PC-3 (cell line): ENCODE measurements at regions not wholly inside any gene's neighbourhood (a gene's known extent, or its start where the extent isn't known, plus 50 kb on each side); places are given as distances from the start of the nearest gene placed in this dataset.

Experiments
- CTCF ChIP-seq: fragments of 300-600 bp; sonication (generic); conservative IDR thresholded peaks from 2 replicates; pipeline ENCODE4 v1.5.1; 2017; ENCODE audit warnings: antibody characterized with exemption, low read depth, mild to moderate bottlenecking, low read length
- EZH2 ChIP-seq: fragments of 300-600 bp; sonication (generic); IDR thresholded peaks from one replicate; pipeline ENCODE4 v1.6.1; 2017; ENCODE audit warnings: antibody characterized with exemption, mild to moderate bottlenecking, low read length; ENCODE audit not compliant: unreplicated experiment
- EZH2phosphoT487 ChIP-seq: fragments of 300-600 bp; sonication (generic); IDR thresholded peaks from 2 replicates; pipeline ENCODE4 v1.6.1; 2018; ENCODE audit warnings: mild to moderate bottlenecking, antibody characterized with exemption, low read length, borderline replicate concordance

- no peak for TF ChIP-seq CTCF
- no peak for TF ChIP-seq EZH2phosphoT487
- TF ChIP-seq EZH2: no peak
Observed at GRCh38 chr14:38839694-38840365, 263.2 kb downstream of the SEC23A start.
